H54 (cell line): ENCODE measurements at regions not wholly inside any gene's neighbourhood (a gene's known extent, or its start where the extent isn't known, plus 50 kb on each side); places are given as distances from the start of the nearest gene placed in this dataset.
A peak's percentile ranks its signal among the peaks of the same experiment; 100 is the strongest.
"Not testable (repeated sequence)": the region's sequence is repeated elsewhere in the genome, so short reads cannot be mapped to it uniquely, and the experiment has no call there.

Experiments
- DNase-seq: peaks from one replicate; pipeline ENCODE4 v3.0.0; 2011; ENCODE audit warnings: low spot score, mixed read lengths; ENCODE audit not compliant: insufficient read length
- FAIRE-seq: peaks from 3 replicates; lab custom pipeline; 2011; peaks lifted over from hg19 to GRCh38; lab: Jason Lieb, UNC
- POLR2A ChIP-seq: IDR thresholded peaks from 2 replicates; pipeline ENCODE4 v1.6.1; 2011; ENCODE audit warnings: low read depth, mild to moderate bottlenecking, low read length

GRCh38 chr14:71563492-71564153, 368.6 kb upstream of the RGS6 start:
- no peak for DNase-seq
- FAIRE-seq: no peak
- TF ChIP-seq POLR2A: no peak

- TF ChIP-seq POLR2A: no peak
- DNase-seq: no peak
- FAIRE-seq: no peak
Measured at GRCh38 chr14:71566276-71566675, 366.0 kb upstream of the RGS6 start.

GRCh38 chr14:71567499-71568133, 364.6 kb upstream of the RGS6 start:
- DNase-seq, FAIRE-seq: not testable (repeated sequence)

- TF ChIP-seq POLR2A: no peak
- FAIRE-seq: peak; percentile 87
- peak; percentile 15 for DNase-seq
Measured at GRCh38 chr14:71574976-71575375, 357.3 kb upstream of the RGS6 start.

GRCh38 chr14:71576472-71576871, 355.8 kb upstream of the RGS6 start:
- TF ChIP-seq POLR2A: no peak
- FAIRE-seq (no peak), DNase-seq (no peak)

GRCh38 chr14:71579331-71579730, 352.9 kb upstream of the RGS6 start:
- no peak for DNase-seq
- TF ChIP-seq POLR2A: no peak
- FAIRE-seq: no peak

- no peak for TF ChIP-seq POLR2A
- DNase-seq (no peak), FAIRE-seq (peak; percentile 20)
Measured at GRCh38 chr14:71582705-71583104, 349.5 kb upstream of the RGS6 start.

- FAIRE-seq (no peak), DNase-seq (no peak)
- TF ChIP-seq POLR2A: no peak
Measured at GRCh38 chr14:71583194-71583593, 349.0 kb upstream of the RGS6 start.

GRCh38 chr14:71583705-71584104, 348.5 kb upstream of the RGS6 start:
- TF ChIP-seq POLR2A: no peak
- DNase-seq (no peak), FAIRE-seq (no peak)

GRCh38 chr14:71585361-71585760, 346.9 kb upstream of the RGS6 start:
- DNase-seq (no peak), FAIRE-seq (no peak)
- TF ChIP-seq POLR2A: no peak

- DNase-seq: peak; percentile 2
- no peak for TF ChIP-seq POLR2A
- FAIRE-seq: no peak
Measured at GRCh38 chr14:71586131-71586897, 345.9 kb upstream of the RGS6 start.

GRCh38 chr14:71588028-71588427, 344.2 kb upstream of the RGS6 start:
- no peak for FAIRE-seq
- DNase-seq: no peak
- TF ChIP-seq POLR2A: no peak

GRCh38 chr14:71588576-71589215, 343.5 kb upstream of the RGS6 start:
- FAIRE-seq (no peak), DNase-seq (no peak)
- no peak for TF ChIP-seq POLR2A

- DNase-seq (no peak), FAIRE-seq (no peak)
- no peak for TF ChIP-seq POLR2A
Measured at GRCh38 chr14:71589609-71590008, 342.6 kb upstream of the RGS6 start.
